Ishikawa (cell line): ENCODE measurements at regions not wholly inside any gene's neighbourhood (a gene's known extent, or its start where the extent isn't known, plus 50 kb on each side); places are given as distances from the start of the nearest gene placed in this dataset.

Experiments used
- CEBPB ChIP-seq: IDR thresholded peaks from 2 replicates; pipeline ENCODE4 v1.6.1; 2012
- CREB1 ChIP-seq: IDR thresholded peaks from 2 replicates; pipeline ENCODE4 v1.6.1; 2012; ENCODE audit warnings: low read depth
- EGR1 ChIP-seq: IDR thresholded peaks from 2 replicates; pipeline ENCODE4 v1.6.1; 2012
- EP300 ChIP-seq: IDR thresholded peaks from 2 replicates; pipeline ENCODE4 v1.6.1; 2012; ENCODE audit warnings: borderline replicate concordance
- FOXM1 ChIP-seq: IDR thresholded peaks from 2 replicates; pipeline ENCODE4 v1.6.1; 2012; ENCODE audit warnings: low read depth, borderline replicate concordance
- RAD21 ChIP-seq: IDR thresholded peaks from 2 replicates; pipeline ENCODE4 v1.6.1; 2012; ENCODE audit warnings: low read depth
- REST ChIP-seq: IDR thresholded peaks from 2 replicates; pipeline ENCODE4 v1.6.1; 2012; ENCODE audit warnings: low read depth, mild to moderate bottlenecking
- TAF1 ChIP-seq: IDR thresholded peaks from 2 replicates; pipeline ENCODE4 v1.6.1; 2012; ENCODE audit warnings: low read depth, mild to moderate bottlenecking
- TCF12 ChIP-seq: IDR thresholded peaks from 2 replicates; pipeline ENCODE4 v1.6.1; 2012; ENCODE audit warnings: low read depth
- YY1 ChIP-seq: IDR thresholded peaks from 2 replicates; pipeline ENCODE4 v1.6.1; 2012; ENCODE audit warnings: low read depth
- ZBTB7A ChIP-seq: IDR thresholded peaks from 2 replicates; pipeline ENCODE4 v1.6.1; 2012; ENCODE audit warnings: low read depth
- TF ChIP-seq, protein P1 (sequence below): IDR thresholded peaks from 2 replicates; pipeline ENCODE4 v1.6.1; 2012

DNA sequence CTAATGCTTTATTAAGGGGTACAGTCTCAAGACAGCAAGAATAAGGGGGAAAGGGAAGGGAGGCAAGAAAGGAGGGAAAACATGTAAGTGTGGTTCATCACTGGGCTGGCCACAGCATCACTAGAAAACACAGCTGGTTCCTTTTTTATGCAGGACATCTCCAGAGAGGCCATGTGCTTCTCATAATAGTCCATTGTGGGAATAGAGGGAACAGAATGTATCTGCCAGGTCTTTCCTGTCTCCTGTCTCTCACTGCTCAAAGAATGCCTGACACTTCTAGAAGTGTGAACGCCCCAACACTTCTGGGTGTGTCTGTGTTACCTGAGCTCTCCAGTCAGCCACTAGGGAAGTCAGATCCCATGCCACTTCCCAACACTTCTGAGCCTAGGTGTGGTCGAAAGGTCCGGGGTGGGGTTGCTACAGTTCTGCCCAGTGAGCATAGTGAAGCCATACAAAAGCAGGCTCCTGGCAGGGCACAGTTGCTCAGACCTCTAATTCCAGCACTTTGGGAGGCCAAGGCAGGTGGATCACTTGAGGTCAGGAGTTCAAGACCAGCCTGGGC lies 255.6 kb upstream of the SLC30A5 start:
- TF ChIP-seq REST (no peak), TCF12 (no peak), TAF1 (no peak), FOXM1 (no peak), YY1 (no peak), ZBTB7A (no peak), CEBPB (no peak), EP300 (no peak), RAD21 (no peak), CREB1 (no peak), EGR1 (no peak)
- TF ChIP-seq, protein P1, sequence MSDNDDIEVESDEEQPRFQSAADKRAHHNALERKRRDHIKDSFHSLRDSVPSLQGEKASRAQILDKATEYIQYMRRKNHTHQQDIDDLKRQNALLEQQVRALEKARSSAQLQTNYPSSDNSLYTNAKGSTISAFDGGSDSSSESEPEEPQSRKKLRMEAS = no peak
